LNCAP (cell line): ENCODE measurements at regions not wholly inside any gene's neighbourhood (a gene's known extent, or its start where the extent isn't known, plus 50 kb on each side); places are given as distances from the start of the nearest gene placed in this dataset.

ENCODE experiments used
- CTCF ChIP-seq: fragments of 450-650 bp; IDR thresholded peaks from 2 replicates; pipeline ENCODE4 v1.5.1; 2017; ENCODE audit warnings: mild to moderate bottlenecking

DNA sequence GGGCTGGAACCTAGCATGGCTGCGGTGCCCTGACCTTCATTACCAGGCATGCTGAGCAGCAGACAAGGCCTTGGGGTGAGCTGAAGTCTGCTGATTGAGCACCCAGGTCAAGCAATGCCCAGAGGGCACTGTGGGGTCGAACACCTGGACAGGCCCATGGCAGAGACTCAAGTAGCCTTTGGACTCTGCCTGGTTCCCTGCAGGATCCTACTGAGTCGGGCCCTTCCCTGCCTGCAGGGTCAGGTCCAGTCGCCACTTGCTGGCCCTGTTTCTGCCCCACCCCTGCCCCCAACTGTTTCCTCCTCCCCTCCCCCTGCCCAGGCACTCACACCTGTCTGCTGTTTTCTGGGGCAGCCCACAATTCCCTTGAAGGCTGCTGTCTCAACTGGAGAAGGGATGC lies 483.2 kb upstream of the MKI67 start:
- TF ChIP-seq CTCF: no peak

DNA sequence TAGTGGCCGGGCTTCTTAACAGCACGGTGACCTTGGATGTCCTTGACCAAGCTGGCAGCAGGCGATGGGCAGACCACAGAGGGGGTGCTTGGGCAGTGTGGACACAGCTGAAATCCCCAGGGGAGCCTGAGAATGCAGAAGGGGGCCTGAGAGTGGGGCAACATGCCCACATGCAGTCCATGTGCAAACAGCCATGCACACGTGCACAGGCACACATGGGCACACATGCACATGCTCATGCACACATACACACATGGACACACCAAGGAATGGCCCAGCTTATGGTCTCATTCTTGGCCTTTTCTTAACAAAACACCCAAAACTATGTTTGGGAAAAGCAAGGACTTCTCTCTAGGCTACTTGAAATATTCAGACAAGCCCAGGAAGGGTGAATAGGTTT lies 483.9 kb upstream of the MKI67 start:
- TF ChIP-seq CTCF: no peak

DNA sequence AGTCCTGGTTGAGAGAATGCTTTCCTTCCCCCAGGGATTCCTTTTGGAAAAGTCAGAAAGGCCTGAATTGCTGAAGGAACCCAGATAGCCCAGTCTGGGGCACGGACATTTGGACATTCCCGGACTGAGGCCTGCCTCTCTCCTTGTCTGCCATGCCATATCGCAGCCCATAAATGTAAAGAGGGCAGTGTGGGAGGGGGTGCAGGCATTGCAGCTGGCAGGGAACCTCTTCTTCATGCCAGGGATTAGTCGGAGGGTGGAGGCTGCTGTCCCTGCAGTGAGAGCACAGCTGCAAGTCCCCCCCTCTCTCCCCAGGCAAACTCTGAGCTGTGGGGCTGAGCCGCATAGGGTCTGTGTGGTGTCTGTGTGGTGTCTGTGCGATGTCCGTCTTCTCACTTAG lies 486.0 kb upstream of the MKI67 start:
- no peak for TF ChIP-seq CTCF

- TF ChIP-seq CTCF: no peak
Observed at GRCh38 chr10:128612631-128613030, 486.4 kb upstream of the MKI67 start.

GRCh38 chr10:128614016-128614605 lies 487.9 kb upstream of the MKI67 start:
- no peak for TF ChIP-seq CTCF

DNA sequence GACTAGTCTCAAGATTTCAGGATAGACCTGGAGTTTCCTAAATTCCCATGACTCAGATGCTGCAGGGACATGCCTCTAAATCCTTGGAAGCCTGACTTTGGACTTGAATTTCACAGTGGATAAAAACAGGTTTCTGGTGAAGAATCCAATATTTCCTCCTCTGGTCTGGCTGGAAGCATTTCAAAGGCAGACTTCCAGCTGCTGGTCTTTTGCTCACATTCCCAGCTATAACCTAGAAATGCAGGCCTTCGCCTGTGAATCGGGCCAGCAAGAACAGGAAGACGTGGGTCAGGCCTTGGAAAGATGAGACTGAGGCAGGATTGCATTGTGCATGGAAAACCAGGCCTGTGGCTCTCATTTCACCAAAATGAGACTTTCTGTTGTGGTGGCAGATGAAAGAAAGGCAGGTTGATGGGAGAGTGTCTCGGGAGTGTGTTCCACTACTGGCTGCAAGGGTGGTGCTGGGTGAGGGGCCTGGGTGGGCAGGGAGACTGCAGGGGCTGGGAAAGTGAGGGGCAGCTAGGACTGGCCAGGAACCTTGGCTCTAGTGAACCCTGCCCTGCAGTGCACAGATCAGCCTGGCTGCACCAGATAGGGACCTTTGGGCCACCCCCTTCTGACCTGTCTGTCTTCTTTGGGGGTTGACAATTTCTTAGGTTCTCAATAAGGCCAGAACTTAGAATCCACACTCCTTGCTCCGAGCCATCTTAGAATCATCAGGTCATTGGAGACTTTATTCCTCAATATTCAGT lies 488.8 kb upstream of the MKI67 start:
- TF ChIP-seq CTCF: no peak

GRCh38 chr10:128617532-128617931 lies 491.3 kb upstream of the MKI67 start:
- no peak for TF ChIP-seq CTCF
